Calu3 (cell line): ENCODE measurements at regions not wholly inside any gene's neighbourhood (a gene's known extent, or its start where the extent isn't known, plus 50 kb on each side); places are given as distances from the start of the nearest gene placed in this dataset.

Experiments used
- BruUV-seq: library from RNA; stranded (reverse); fragments of 400-500 nt; replicated peaks from 2 replicates; lab custom pipeline; 2021; lab: Mats Ljungman, UMichigan
- CTCF ChIA-PET: fragments of 300-600 bp; sonication (Branson Sonifier 250); formaldehyde crosslinking; loops from one replicate; lab custom pipeline; 2022; ENCODE audit warnings: antibody characterized with exemption; lab: Charles Lee
- DNase-seq: peaks from one replicate; pipeline ENCODE4 v3.0.0; 2022
- H3K27ac Mint-ChIP-seq: one replicate; pipeline ENCODE4 v1.8.0; 2022; ENCODE audit warnings: mixed read lengths; ENCODE audit not compliant: unreplicated experiment
- H3K27me3 Mint-ChIP-seq: one replicate; pipeline ENCODE4 v1.8.0; 2022; ENCODE audit warnings: mixed read lengths; ENCODE audit not compliant: unreplicated experiment
- H3K36me3 Mint-ChIP-seq: one replicate; pipeline ENCODE4 v1.8.0; 2022; ENCODE audit warnings: mild to moderate bottlenecking, moderate library complexity, mixed read lengths; ENCODE audit not compliant: insufficient read depth, unreplicated experiment
- H3K4me1 Mint-ChIP-seq: one replicate; pipeline ENCODE4 v1.8.0; 2022; ENCODE audit warnings: mild to moderate bottlenecking, low read depth, mixed read lengths; ENCODE audit not compliant: unreplicated experiment
- H3K4me3 Mint-ChIP-seq: one replicate; pipeline ENCODE4 v1.8.0; 2022; ENCODE audit warnings: mild to moderate bottlenecking, low read depth, moderate library complexity, mixed read lengths; ENCODE audit not compliant: unreplicated experiment
- H3K9me3 Mint-ChIP-seq: one replicate; pipeline ENCODE4 v1.8.0; 2022; ENCODE audit warnings: low read depth, mixed read lengths; ENCODE audit not compliant: unreplicated experiment
- intact Hi-C: fragments of 100-400 bp; cut with micrococcal nuclease; formaldehyde crosslinking; loops from one replicate; pipeline ENCODE4 v1.10.0; 2022; ENCODE audit not compliant: unreplicated experiment
- TF ChIP-seq, protein P1 (sequence below): fragments of 200-600 bp; IDR thresholded peaks from one replicate; pipeline ENCODE4 v1.8.0; 2022; ENCODE audit warnings: antibody characterized with exemption; ENCODE audit not compliant: unreplicated experiment

DNA sequence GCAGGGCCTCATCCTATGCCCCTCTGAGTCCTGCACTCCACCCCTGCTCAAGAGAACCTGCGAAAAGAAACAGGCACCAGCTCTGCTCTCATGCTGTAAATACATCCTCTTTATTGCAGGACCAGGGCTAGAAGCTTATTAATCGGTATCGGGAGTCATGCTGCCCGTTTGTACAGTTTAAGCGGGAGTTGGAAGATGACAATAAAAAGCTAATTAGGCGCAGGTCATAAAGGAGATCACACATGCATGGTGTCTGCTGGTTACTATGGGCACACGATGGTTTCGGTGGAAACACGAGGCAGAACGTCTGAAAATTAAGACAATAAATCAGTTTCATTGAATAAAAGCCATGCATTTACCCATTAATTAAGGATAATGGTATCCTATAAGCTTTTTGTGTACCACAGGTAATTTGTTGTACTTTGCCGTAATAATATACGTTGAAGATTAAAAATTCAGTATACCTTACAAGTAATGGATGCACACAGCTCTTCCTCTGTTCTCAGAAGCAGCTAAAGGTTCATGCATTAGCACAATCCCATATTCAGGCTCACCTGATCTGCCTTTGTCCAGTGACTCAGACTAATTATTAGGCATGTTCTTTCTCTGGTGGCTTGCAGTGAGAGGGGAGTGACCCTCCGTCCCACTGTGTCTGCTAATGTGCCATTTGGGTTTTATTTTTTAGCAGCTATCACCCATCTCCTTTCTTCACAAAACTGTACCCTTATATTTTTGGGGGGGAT lies 406.0 kb downstream of the TSHZ3 start:
- Mint-ChIP-seq H3K27me3 (no peaks in the 10 kb centered on the region), H3K36me3 (peaks cover 6% of the 10 kb centered on the region), H3K27ac (no peak overlapping the region), H3K9me3 (peaks cover 13% of the 10 kb centered on the region), H3K4me1 (no peaks in the 10 kb centered on the region), H3K4me3 (no peak overlapping the region)
- CTCF ChIA-PET = no interaction called here
- TF ChIP-seq, protein P1, sequence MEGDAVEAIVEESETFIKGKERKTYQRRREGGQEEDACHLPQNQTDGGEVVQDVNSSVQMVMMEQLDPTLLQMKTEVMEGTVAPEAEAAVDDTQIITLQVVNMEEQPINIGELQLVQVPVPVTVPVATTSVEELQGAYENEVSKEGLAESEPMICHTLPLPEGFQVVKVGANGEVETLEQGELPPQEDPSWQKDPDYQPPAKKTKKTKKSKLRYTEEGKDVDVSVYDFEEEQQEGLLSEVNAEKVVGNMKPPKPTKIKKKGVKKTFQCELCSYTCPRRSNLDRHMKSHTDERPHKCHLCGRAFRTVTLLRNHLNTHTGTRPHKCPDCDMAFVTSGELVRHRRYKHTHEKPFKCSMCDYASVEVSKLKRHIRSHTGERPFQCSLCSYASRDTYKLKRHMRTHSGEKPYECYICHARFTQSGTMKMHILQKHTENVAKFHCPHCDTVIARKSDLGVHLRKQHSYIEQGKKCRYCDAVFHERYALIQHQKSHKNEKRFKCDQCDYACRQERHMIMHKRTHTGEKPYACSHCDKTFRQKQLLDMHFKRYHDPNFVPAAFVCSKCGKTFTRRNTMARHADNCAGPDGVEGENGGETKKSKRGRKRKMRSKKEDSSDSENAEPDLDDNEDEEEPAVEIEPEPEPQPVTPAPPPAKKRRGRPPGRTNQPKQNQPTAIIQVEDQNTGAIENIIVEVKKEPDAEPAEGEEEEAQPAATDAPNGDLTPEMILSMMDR = no peak
- no TSS peak for BruUV-seq
- no peak for DNase-seq
- intact Hi-C loops = no loop called here

DNA sequence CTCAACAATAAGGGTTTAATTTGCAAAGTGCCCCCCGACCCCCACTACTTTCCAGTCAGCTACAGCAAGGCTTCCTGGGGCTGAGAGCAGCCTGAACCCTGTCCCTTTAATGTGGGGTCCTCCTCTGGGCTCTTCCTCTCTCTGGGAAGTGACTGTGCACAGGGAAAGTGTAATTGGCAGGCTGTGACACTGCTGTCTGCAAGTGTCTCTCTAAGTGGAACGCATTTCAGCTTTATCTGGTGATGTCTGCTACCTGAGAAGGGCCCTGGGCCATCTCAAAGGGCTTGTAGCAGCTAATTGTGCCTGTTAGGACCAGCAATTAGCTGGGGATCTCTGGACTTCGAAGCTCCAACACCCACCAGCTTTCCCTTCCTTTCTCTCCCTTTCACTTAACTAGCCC lies 406.6 kb downstream of the TSHZ3 start:
- TF ChIP-seq, protein P1 = no peak
- DNase-seq = no peak
- Mint-ChIP-seq H3K27me3 (no peaks in the 10 kb centered on the region), H3K4me1 (no peaks in the 10 kb centered on the region), H3K27ac (no peak overlapping the region), H3K36me3 (peaks cover 6% of the 10 kb centered on the region), H3K9me3 (peaks cover 13% of the 10 kb centered on the region), H3K4me3 (no peak overlapping the region)
- intact Hi-C loops = no loop called here
- BruUV-seq = no TSS peak
- CTCF ChIA-PET = no interaction called here

DNA sequence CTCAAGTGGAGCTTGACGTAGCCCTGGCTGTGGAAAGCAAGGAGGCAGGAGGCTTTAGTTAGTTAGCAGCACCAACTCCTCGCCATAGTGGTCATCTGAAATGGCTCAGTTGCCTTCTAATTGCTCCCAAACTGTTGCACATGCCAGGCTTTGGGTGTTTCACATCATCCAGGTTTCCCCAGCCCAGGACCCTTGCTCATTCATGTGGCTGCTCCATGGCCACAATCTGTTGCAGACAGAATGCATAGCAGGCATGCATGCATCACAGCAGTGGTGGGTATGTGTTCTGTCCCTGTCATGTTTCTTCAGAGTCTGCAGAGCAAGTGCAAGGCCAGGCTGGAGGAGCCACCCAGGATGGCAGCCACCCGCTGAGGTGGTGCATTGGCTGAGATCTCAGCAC lies 407.6 kb downstream of the TSHZ3 start:
- H3K9me3 Mint-ChIP-seq = peaks cover 13% of the 10 kb centered on the region
- no peaks in the 10 kb centered on the region for H3K27me3 Mint-ChIP-seq
- H3K36me3 Mint-ChIP-seq = peaks cover 6% of the 10 kb centered on the region
- DNase-seq = no peak
- H3K4me1 Mint-ChIP-seq = no peaks in the 10 kb centered on the region
- CTCF ChIA-PET = no interaction called here
- intact Hi-C loops = no loop called here
- H3K4me3 Mint-ChIP-seq = no peak overlapping the region
- H3K27ac Mint-ChIP-seq = no peak overlapping the region
- no TSS peak for BruUV-seq
- TF ChIP-seq, protein P1 = no peak

DNA sequence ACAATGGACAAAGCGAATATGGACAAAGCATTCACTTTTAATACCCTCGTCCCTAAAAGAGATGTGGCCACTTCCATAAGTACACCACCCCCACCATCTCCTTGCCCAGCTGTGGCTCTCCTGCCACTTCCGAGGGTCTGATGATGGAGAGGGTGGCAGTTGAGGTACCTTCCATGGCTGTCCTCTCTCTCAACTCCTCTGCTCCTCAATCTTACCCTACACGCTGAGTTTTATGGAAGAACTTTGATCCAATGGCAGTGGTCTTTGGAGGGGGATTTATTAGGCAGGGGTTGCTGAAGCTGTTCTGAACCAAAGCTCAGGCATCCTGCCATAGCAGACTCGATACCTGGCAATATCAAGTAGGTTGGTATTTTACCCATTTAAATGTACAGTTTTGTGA lies 413.0 kb downstream of the TSHZ3 start:
- CTCF ChIA-PET = no interaction called here
- intact Hi-C loops = no loop called here
- no peak for DNase-seq

More for the DNA sequence above, 413.0 kb downstream of the TSHZ3 start:
- Mint-ChIP-seq H3K4me3 (no peak overlapping the region), H3K9me3 (peaks cover 6% of the 10 kb centered on the region), H3K36me3 (no peaks in the 10 kb centered on the region), H3K27me3 (no peaks in the 10 kb centered on the region), H3K27ac (no peak overlapping the region), H3K4me1 (no peaks in the 10 kb centered on the region)
- BruUV-seq = no TSS peak
- TF ChIP-seq, protein P1 = no peak
